Neural cell (in vitro differentiated cells): ENCODE measurements at regions not wholly inside any gene's neighbourhood (a gene's known extent, or its start where the extent isn't known, plus 50 kb on each side); places are given as distances from the start of the nearest gene placed in this dataset.

Experiments used
- H2AFZ ChIP-seq: fragments of 200-600, 300-800 bp; sonication (generic), shearing (Covaris generic); 2 replicates; pipeline ENCODE4 v1.6.0; 2014; ENCODE audit warnings: low read depth, mild to moderate bottlenecking, antibody characterized with exemption, low read length, moderate library complexity
- H3F3A ChIP-seq: fragments of 200-600 bp; shearing (Covaris generic); 2 replicates; pipeline ENCODE4 v1.6.1; 2016; ENCODE audit warnings: mild to moderate bottlenecking, moderate library complexity, mixed read lengths, antibody characterized with exemption, low read length; ENCODE audit not compliant: insufficient read depth, poor library complexity, severe bottlenecking
- H3K27ac ChIP-seq: fragments of 200-600, 300-800 bp; sonication (generic), shearing (Covaris generic); 2 replicates; pipeline ENCODE4 v1.5.1; 2014; ENCODE audit warnings: mild to moderate bottlenecking, low read length, moderate library complexity
- H3K27me3 ChIP-seq: fragments of 300-800, 200-600 bp; sonication (generic), shearing (Covaris generic); 2 replicates; pipeline ENCODE4 v1.6.0; 2014; ENCODE audit warnings: mild to moderate bottlenecking, low read depth, low read length, moderate library complexity; ENCODE audit not compliant: insufficient read depth
- H3K36me3 ChIP-seq: fragments of 300-800, 200-600 bp; sonication (generic), shearing (Covaris generic); 2 replicates; pipeline ENCODE4 v1.5.1; 2014; ENCODE audit warnings: mild to moderate bottlenecking, antibody characterized with exemption, low read length, moderate library complexity; ENCODE audit not compliant: insufficient read depth
- H3K4me2 ChIP-seq: fragments of 300-800, 200-600 bp; sonication (generic), shearing (Covaris generic); 2 replicates; pipeline ENCODE4 v1.6.0; 2014; ENCODE audit warnings: mild to moderate bottlenecking, low read length
- H3K4me3 ChIP-seq: fragments of 300-800, 200-600 bp; sonication (generic), shearing (Covaris generic); 2 replicates; pipeline ENCODE4 v1.5.1; 2014; ENCODE audit warnings: mild to moderate bottlenecking, low read length, moderate library complexity
- H3K79me2 ChIP-seq: fragments of 200-600 bp; shearing (Covaris generic); replicated peaks from 2 replicates; pipeline ENCODE4 v1.6.0; 2014; ENCODE audit warnings: mild to moderate bottlenecking, low read length, moderate library complexity; ENCODE audit not compliant: insufficient read depth
- H3K9ac ChIP-seq: fragments of 300-800, 200-600 bp; sonication (generic), shearing (Covaris generic); 2 replicates; pipeline ENCODE4 v1.6.1; 2016; ENCODE audit warnings: mild to moderate bottlenecking, low read length, mixed read lengths
- H3K9me2 ChIP-seq: fragments of 200-600 bp; shearing (Covaris generic); 2 replicates; pipeline ENCODE4 v1.6.1; 2016; ENCODE audit warnings: mild to moderate bottlenecking, low read length, mixed read lengths; ENCODE audit not compliant: insufficient read depth
- H3K9me3 ChIP-seq: fragments of 200-600, 300-800 bp; sonication (generic), shearing (Covaris generic); 2 replicates; pipeline ENCODE4 v1.6.1; 2016; ENCODE audit warnings: mild to moderate bottlenecking, mixed run types, low read length, moderate library complexity, mixed read lengths
- H4K20me1 ChIP-seq: fragments of 200-600 bp; shearing (Covaris generic); 2 replicates; pipeline ENCODE4 v1.6.1; 2016; ENCODE audit warnings: mild to moderate bottlenecking, mixed run types; ENCODE audit not compliant: insufficient read depth
- CTCF ChIP-seq: fragments of 450-650 bp; IDR thresholded peaks from 2 replicates; pipeline ENCODE4 v1.5.1; 2014; ENCODE audit warnings: antibody characterized with exemption, mild to moderate bottlenecking, moderate library complexity; ENCODE audit not compliant: poor library complexity, severe bottlenecking
- EP300 ChIP-seq: fragments of 450-650 bp; conservative IDR thresholded peaks from 2 replicates; pipeline ENCODE4 v1.6.1; 2014; ENCODE audit warnings: antibody characterized with exemption, mild to moderate bottlenecking, moderate library complexity; ENCODE audit not compliant: poor library complexity, severe bottlenecking
- EZH2 ChIP-seq: fragments of 200-600, 300-800 bp; shearing (Covaris generic), sonication (generic); IDR thresholded peaks from 2 replicates; pipeline ENCODE4 v1.6.1; 2014; ENCODE audit warnings: antibody characterized with exemption, low read length, borderline replicate concordance, mild to moderate bottlenecking; ENCODE audit not compliant: insufficient read depth, poor library complexity, severe bottlenecking
- MXI1 ChIP-seq: fragments of 450-650 bp; conservative IDR thresholded peaks from 2 replicates; pipeline ENCODE4 v1.6.1; 2014; ENCODE audit warnings: antibody characterized with exemption, mild to moderate bottlenecking; ENCODE audit not compliant: poor library complexity, severe bottlenecking
- POLR2AphosphoS5 ChIP-seq: IDR thresholded peaks from 2 replicates; pipeline ENCODE4 v1.6.1; 2012
- RAD21 ChIP-seq: fragments of 450-650 bp; conservative IDR thresholded peaks from 2 replicates; pipeline ENCODE4 v1.6.1; 2014; ENCODE audit warnings: antibody characterized with exemption, mild to moderate bottlenecking, moderate library complexity
- REST ChIP-seq: IDR thresholded peaks from 2 replicates; pipeline ENCODE4 v1.6.1; 2012; ENCODE audit warnings: borderline replicate concordance
- SMC3 ChIP-seq: fragments of 450-650 bp; conservative IDR thresholded peaks from 2 replicates; pipeline ENCODE4 v1.6.1; 2014; ENCODE audit warnings: antibody characterized with exemption, mild to moderate bottlenecking, moderate library complexity; ENCODE audit not compliant: poor library complexity
- TAF1 ChIP-seq: IDR thresholded peaks from 2 replicates; pipeline ENCODE4 v1.6.1; 2012; ENCODE audit warnings: low read depth

- H3K27ac ChIP-seq, result no peak overlapping the region
- TF ChIP-seq TAF1 (no peak), CTCF (no peak), REST (no peak), EP300 (no peak), RAD21 (no peak), MXI1 (no peak), SMC3 (no peak), POLR2AphosphoS5 (no peak), EZH2 (no peak)
- no peak overlapping the region for H3K4me2 ChIP-seq
- no peaks in the 10 kb centered on the region for H3F3A ChIP-seq
- no peaks in the 10 kb centered on the region for H3K79me2 ChIP-seq
- H3K4me3 ChIP-seq, result no peak overlapping the region
- H3K9me3 ChIP-seq, result no peaks in the 10 kb centered on the region
- H4K20me1 ChIP-seq, result no peaks in the 10 kb centered on the region
- no peaks in the 10 kb centered on the region for H3K9me2 ChIP-seq
- no peaks in the 10 kb centered on the region for H3K27me3 ChIP-seq
- H2AFZ ChIP-seq, result no peak overlapping the region
- H3K36me3 ChIP-seq, result no peaks in the 10 kb centered on the region
- no peak overlapping the region for H3K9ac ChIP-seq
Observed at GRCh38 chr16:86447228-86447627, 63.1 kb upstream of the FOXF1 start.

GRCh38 chr16:86448306-86448890 is 61.9 kb upstream of the FOXF1 start:
- no peaks in the 10 kb centered on the region for H3K9me3 ChIP-seq
- no peaks in the 10 kb centered on the region for H3F3A ChIP-seq
- no peaks in the 10 kb centered on the region for H4K20me1 ChIP-seq
- H3K79me2 ChIP-seq, result no peaks in the 10 kb centered on the region
- H3K9me2 ChIP-seq, result no peaks in the 10 kb centered on the region
- H3K4me3 ChIP-seq, result no peak overlapping the region
- no peaks in the 10 kb centered on the region for H3K27me3 ChIP-seq
- TF ChIP-seq RAD21 (no peak), REST (no peak), POLR2AphosphoS5 (no peak), EZH2 (no peak), TAF1 (no peak), EP300 (no peak), CTCF (no peak), SMC3 (no peak), MXI1 (no peak)
- no peak overlapping the region for H3K9ac ChIP-seq
- no peaks in the 10 kb centered on the region for H3K36me3 ChIP-seq
- H2AFZ ChIP-seq, result no peak overlapping the region
- no peak overlapping the region for H3K27ac ChIP-seq
- H3K4me2 ChIP-seq, result no peak overlapping the region
